GM15510 (cell line): ENCODE measurements at regions not wholly inside any gene's neighbourhood (a gene's known extent, or its start where the extent isn't known, plus 50 kb on each side); places are given as distances from the start of the nearest gene placed in this dataset.

Source experiments
- POLR2A ChIP-seq: IDR thresholded peaks from 3 replicates; pipeline ENCODE4 v1.6.1; 2011; ENCODE audit warnings: borderline replicate concordance; ENCODE audit not compliant: insufficient read length; ENCODE audit errors: extremely low read depth

GRCh38 chr1:25095635-25096200 is 136.6 kb downstream of the SYF2 start:
- no peak for TF ChIP-seq POLR2A

GRCh38 chr1:25094995-25095394 is 137.3 kb downstream of the SYF2 start:
- TF ChIP-seq POLR2A: no peak

DNA sequence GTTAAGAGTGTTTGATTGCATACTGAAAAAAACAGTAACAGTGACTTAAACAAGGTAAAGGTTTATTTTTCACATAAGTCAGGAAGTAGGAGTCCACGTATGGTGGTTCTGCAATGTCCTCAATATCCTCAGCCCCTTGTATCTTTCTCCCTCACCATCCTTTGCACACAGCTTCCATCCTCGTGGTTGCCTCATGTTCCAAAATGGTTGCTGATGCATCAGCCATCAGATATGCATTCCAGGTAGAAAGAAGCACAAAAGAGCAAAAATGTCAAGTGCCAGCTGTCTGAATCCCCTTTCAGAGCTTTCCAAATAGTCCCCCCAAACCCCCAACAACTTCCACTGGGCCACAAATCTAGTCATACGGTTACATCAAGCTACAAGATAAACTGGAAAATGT is 138.1 kb downstream of the SYF2 start:
- no peak for TF ChIP-seq POLR2A

DNA sequence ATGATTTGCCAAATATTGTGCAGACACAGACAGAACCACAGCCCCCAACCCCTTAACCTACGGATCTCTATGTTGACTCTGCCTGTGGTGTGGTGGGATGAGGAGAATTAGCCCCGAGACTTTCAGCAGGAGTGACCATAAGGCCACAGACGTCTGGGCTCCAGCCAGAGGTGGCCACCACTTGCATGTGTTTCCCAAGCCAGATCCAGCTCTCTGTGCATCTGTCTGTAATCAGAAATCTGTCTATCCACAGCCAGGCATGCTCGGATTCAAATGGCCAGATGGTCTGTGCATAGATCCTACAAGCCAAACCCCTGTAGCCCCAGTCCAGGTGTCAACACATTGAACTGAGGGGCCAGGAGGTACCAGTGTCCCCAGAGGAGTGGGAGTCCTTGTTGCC is 140.6 kb downstream of the SYF2 start:
- TF ChIP-seq POLR2A: no peak

GRCh38 chr1:25090707-25091422 is 141.4 kb downstream of the SYF2 start:
- TF ChIP-seq POLR2A: no peak

DNA sequence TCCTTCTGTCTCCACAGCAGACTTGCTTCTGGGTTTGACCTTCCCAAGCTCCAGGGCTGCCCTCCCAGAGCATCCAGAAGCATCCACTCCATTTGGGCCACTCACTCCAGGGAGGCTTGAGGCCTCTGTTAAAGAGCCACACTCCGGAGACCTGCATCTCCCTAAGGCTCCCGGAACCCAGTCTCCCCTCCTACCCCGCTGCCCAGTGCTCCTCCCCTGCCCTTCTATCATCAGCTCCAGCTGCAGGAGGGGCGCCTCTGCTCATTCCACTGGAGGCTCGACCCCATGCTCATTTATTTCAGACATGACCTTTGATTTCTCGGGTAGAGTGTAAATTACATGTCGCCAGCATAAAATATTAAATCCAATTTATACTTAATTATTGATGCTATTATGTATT is 142.5 kb downstream of the SYF2 start:
- no peak for TF ChIP-seq POLR2A

GRCh38 chr1:25088946-25089345 is 143.4 kb downstream of the SYF2 start:
- no peak for TF ChIP-seq POLR2A

DNA sequence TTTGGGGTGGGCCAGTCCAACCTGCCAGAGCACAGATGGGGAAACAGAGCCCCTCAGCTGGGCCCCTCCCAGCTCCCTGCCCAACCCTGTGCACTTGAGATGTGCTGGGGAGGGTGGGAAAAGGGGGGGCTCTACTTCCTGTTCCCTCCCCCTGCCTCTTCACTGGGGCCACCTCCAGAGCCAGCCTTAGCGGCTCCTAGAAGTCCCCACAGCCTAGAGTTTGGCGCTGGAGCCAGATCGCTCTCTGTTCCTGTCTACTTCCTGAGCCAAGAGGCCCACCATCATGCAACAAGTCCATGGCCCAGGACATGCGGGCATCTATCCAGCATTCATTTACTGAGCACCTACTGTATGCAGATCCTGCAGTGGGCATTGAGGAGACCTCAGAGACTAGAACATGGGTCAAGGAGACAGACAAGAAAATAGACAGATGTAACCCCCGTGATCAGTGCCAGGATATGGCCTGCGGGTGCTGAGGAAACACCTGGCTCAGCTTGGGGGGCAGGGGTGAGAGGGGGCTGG is 144.1 kb downstream of the SYF2 start:
- no peak for TF ChIP-seq POLR2A

DNA sequence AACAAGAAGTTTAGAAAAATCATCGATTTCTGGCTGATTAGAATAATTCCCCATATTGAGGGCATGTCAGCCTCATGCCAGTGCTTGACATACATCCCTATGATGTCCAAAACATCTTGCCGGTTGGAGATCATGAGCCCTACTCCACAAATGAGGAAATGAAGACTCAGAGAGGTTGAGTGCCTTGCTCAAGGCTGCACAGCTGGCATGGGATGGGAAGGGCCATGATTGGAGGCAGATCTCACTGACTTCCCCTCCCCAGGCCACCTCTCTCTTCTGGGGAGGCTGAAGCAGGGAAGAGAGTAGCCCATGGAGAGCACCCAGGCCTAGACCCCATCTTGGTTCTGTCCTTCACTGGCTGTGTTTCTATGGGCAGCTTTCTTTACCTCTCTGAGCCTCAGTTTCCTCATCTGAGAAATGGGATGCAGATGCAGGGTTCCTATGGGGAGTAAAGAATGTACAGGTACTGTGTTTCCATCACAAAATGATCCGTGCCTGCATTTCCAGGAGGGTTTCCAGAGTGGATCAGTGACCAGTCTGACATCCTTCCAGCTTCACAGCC is 145.7 kb downstream of the SYF2 start:
- TF ChIP-seq POLR2A: no peak

GRCh38 chr1:25084407-25084806 is 147.9 kb downstream of the SYF2 start:
- no peak for TF ChIP-seq POLR2A

DNA sequence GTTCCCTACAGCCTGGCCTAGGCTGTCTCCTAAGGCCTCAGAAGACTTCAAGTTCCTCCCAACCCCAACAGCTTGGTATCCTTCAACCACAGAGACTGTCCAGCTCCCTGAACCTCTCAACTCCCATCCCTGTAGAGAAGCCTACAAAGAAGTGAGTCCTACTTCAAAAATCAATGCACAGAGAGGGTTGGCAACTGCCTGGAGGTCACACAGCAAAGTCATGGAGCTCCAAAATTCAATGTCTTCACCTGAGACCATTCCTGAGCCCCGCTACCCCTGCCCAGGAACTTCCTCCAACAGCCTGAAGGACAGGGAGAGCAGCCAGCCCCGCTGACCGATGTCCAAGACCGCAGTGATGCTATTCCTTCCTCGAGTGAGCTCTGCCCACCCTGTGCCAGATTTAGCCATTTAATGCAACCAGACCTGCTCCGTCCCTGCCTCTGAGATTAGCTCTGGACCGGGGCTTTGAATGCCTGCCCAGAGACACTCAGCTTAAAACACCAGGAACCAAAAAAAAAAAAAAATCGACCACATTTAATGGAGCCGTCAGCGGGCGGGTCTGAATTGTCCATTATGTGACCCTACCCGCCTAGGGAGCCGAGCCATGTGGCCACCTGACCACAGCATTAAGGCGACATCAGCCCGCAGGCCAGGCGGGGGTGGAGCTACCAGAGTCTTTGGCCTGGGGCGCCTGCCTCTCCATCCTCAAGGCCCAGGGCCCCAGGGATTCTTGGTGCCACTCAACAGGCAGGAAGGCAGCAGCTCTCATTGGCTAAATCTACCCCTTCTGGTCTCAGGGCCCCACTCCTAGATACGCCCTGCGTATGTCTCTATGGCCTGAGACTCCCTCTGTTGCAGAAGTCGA is 148.6 kb downstream of the SYF2 start:
- no peak for TF ChIP-seq POLR2A

DNA sequence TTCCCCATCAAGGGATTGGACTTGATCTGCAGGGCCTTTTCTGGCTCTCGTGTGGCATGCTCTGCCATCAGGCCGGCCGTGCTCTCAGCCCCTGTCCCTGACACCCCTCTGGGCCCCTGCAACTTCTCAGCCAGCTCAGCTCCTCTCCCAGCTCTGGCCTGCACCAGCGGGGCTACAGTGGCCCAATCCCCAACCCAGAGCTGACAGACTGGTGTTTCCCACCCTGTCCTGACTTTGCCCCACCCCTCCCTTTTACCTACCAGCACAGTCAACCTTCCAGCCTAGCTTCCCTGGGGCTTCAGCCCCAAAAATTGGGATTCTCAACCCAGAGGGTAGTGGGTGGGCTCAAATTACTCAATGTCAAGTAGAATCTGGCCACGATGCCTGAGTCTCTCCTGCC is 149.3 kb downstream of the SYF2 start:
- no peak for TF ChIP-seq POLR2A

- no peak for TF ChIP-seq POLR2A
Observed at GRCh38 chr1:25082216-25082899, 149.9 kb downstream of the SYF2 start.

GRCh38 chr1:25081496-25081895 is 150.8 kb downstream of the SYF2 start:
- TF ChIP-seq POLR2A: no peak
